Frontal cortex (tissue), 3 donors: ENCODE measurements at regions not wholly inside any gene's neighbourhood (a gene's known extent, or its start where the extent isn't known, plus 50 kb on each side); places are given as distances from the start of the nearest gene placed in this dataset.

Experiments used
- DNase-seq, 2 donors: peaks; one replicate each; pipeline ENCODE4 v3.0.0; 2012; ENCODE audit warnings: low spot score in 2 of 2
- FAIRE-seq: peaks from 2 replicates; lab custom pipeline; 2012; peaks lifted over from hg19 to GRCh38; lab: Jason Lieb, UNC
- donor health status: control.
- donor health status: control.
- donor health status: control.

DNA sequence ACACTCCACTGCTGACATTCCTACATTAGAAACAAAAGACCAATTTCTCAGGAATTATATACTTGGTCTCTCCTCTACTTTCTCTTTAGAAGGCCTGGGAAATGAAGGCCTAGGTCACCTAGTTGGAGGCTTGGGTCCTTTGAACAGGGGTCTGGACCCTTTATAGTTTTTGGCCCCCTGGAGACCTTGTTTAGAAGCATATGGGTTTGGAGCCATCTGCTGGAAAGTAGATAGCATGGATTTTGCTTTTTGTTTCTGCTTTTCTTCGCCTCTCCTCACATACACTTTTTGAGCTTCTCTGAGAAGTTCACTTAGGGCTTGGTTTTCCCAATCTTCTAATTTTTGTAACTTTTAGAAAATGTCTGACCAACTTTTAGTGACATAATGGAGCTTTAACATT is 67.1 kb upstream of the CDK20 start:
- FAIRE-seq = no peak
- peak; percentile 10 to 24 for DNase-seq

DNA sequence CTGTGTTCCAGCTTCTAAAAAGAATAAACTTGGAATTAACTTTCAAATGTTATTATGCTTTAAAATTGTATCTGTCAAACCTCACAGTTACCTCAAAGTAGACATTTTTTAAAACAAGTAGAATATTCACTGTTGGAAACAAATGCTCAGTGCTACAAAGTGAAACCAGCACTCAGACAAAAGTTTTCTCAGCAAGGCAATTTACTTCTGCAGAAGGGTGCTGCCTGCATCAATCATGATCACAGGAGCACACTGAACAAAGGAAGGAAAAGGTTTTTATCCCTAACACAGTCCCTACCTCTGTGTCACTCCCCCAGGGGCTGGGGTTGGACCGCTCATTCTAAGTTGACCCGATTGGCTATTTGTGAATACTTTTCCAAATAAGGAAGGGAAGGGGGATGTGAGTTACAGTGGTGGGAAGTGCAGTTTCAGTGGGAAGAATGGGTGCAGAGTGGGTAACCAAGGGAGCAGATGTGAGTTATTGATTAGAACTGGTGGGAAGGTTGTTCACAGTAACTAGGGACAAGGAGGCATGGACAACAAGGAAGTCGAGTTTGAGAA is 63.0 kb upstream of the CDK20 start:
- DNase-seq (no peak), FAIRE-seq (no peak)

DNA sequence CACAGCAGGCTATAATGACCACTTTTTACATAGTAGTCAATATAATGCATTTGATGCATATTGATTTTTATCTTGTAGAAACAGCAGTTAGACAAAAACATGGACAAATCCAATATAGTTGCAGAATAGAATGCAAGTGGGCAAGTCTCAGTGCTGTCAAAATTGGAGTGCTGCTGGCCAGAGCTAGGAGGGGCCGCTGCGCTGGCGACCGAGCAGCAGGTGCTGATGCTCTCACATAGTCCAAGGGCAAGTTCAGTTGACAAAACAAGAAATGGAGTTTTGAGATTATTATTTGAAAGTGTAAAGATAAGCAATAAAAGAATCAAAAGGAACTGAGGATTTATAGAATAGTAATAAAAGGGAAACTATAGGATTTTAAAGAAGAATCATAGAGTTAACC is 60.6 kb upstream of the CDK20 start:
- FAIRE-seq = no peak
- DNase-seq = no peak

DNA sequence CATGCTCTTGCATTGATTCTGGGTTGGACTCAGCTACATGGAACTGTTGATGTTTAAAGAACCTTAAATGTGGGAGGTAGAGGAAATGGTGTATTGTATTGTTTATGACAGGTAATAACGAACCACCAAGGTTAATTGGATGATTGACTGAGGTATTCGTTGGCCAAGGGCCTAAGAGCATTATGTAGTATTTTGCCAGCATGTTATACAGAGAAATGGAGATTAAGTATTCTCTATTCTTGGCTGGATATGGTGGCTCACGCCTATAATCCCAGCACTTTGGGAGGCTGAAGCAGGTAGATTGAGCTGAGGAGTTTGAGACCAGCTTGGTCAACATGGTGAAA is 59.0 kb upstream of the CDK20 start:
- DNase-seq (no peak), FAIRE-seq (no peak)

DNA sequence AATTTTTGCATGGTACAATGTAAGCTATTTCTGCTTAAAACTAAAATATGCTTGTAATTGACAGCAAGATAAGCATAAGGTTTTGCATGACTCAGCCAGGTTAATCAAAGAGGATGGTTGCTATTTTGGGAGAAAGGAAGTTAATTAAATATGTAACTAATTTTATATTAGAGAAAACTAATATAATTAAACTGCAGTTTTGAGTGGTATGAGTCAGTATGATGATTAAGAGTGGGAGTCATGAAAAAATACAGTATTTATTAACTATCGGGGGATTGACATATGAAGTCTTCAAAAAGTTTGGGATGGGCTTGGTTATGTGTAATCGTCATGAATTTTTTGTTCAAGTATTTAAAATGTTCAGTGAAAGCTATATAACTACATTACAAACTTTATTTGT is 54.0 kb upstream of the CDK20 start:
- no peak for FAIRE-seq
- no peak for DNase-seq

DNA sequence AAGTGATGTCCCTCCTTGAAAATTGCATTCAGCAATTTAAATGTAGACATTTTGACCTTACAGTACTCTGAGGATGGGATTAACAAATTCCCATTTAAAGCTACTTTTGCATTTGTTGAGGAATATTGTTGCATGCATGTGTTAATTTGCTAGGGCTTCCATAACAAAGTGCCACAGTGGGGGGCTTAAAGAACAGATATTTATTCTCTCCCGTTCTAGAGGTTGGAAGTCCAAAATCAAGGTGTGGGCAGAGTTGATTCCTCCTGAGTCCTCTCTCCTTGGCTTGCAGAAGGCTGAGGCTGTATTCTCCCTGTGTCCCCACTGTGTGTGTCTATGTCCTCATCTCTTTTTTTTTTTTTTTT is 51.8 kb upstream of the CDK20 start:
- DNase-seq (no peak), FAIRE-seq (no peak)

DNA sequence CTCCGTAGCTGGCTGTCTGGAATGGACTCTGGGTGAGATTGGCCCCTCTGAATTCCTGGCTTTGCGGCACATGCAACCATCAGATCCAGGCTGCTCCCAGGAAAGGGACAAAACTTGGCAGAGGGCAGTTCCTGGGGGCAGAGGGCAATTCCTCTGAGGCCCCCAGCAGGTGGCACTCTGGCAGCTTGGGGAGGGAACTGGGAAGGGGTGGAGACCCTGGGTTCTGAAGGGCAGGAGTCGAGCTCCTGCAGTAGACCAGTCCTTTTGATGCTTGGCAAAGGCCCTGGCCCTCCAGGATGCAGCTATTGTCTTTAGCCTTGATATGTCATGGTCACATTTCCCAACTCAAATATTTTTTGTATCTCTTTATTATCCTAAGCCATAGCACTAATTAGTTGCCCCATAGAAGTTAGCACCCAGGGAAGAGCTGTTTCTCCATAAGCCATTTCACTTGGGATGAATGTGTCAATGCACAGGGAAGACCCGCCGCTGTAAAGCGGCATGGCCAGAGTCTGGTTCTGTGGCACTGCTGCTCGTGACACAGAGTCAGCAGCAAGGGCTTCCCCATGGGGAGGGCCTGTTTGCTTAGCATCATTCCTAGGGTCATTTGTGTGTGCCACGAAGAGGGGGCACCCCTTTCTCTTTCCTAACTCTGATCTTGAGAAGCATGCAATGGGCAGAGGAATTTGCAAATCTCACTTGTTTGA is 51.2 kb upstream of the CDK20 start:
- no peak for DNase-seq
- no peak for FAIRE-seq

DNA sequence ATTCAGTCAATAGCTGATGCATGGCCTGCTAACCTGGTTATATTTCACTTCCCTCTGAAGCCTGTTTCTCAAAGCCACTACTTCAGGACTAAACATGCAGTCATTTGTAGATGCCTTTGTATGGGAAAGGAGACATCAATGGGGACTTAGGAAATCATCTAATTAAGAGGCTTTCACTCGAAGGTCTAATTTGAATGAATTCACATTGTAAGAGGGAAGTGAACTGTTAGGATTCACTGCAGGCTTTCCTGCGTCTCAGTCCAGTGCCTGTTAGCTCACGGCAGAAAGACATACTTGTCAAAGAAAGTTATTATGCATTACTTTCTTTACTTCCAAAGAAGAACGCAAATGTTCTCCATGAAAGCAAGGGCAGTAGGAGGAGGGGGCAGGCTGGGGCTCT is 50.6 kb upstream of the CDK20 start:
- no peak for DNase-seq
- no peak for FAIRE-seq
